Spleen (tissue), 11 donors: ENCODE measurements at regions not wholly inside any gene's neighbourhood (a gene's known extent, or its start where the extent isn't known, plus 50 kb on each side); places are given as distances from the start of the nearest gene placed in this dataset.

Experiments
- DNase-seq: peaks from one replicate; pipeline ENCODE4 v3.0.0-alpha.2; 2020
- H3K27ac ChIP-seq, 8 donors: fragments of 200-600 bp; sonication (generic) in 7 of 8; 1 replicate in 4 of 8; 2 replicates in 4 of 8; pipeline versions ENCODE4 v1.5.0 to v1.8.0; 2016 to 2021; ENCODE audit warnings: inconsistent platforms in 4 of 8, mild to moderate bottlenecking in 4 of 8, moderate library complexity in 1 of 8
- H3K27me3 ChIP-seq, 7 donors: fragments of 200-600 bp; sonication (generic) in 6 of 7; replicated peaks in 1 of 7; 1 replicate in 4 of 7; 2 replicates in 3 of 7; pipeline versions ENCODE4 v1.5.0 to v1.8.0; 2016 to 2021; ENCODE audit warnings: inconsistent platforms in 3 of 7, mild to moderate bottlenecking in 1 of 7
- H3K36me3 ChIP-seq, 6 donors: fragments of 200-600 bp; sonication (generic) in 5 of 6; 1 replicate in 4 of 6; 2 replicates in 2 of 6; pipeline versions ENCODE4 v1.5.0 to v1.8.0; 2016 to 2021; ENCODE audit warnings: inconsistent platforms in 2 of 6
- H3K4me1 ChIP-seq, 6 donors: fragments of 200-600 bp; sonication (generic) in 5 of 6; 1 replicate in 3 of 6; 2 replicates in 3 of 6; pipeline versions ENCODE4 v1.5.0 to v1.8.0; 2016 to 2021; ENCODE audit warnings: inconsistent platforms in 3 of 6
- H3K4me3 ChIP-seq, 8 donors: fragments of 200-600 bp; sonication (generic) in 7 of 8; 1 replicate in 4 of 8; 2 replicates in 4 of 8; pipeline versions ENCODE4 v1.5.0 to v1.8.0; 2016 to 2021; ENCODE audit warnings: inconsistent platforms in 4 of 8, mild to moderate bottlenecking in 4 of 8, moderate library complexity in 2 of 8
- H3K9me3 ChIP-seq, 8 donors: fragments of 200-600 bp; sonication (generic) in 7 of 8; 1 replicate in 4 of 8; 2 replicates in 4 of 8; pipeline versions ENCODE4 v1.5.0 to v1.8.0; 2016 to 2021; ENCODE audit warnings: inconsistent platforms in 4 of 8
- POLR2A ChIP-seq, 3 donors: fragments of 450-650 bp; IDR thresholded peaks; one replicate each; pipeline ENCODE4 v1.5.1; 2017; ENCODE audit warnings: antibody characterized with exemption in 3 of 3, mild to moderate bottlenecking in 1 of 3
- POLR2AphosphoS5 ChIP-seq, 3 donors: sonication (generic); formaldehyde crosslinking; IDR thresholded peaks; one replicate each; pipeline ENCODE4 v1.5.1; 2017; ENCODE audit warnings: antibody characterized with exemption in 3 of 3
- WGBS, 5 donors: extraction: QIAGEN DNeasy Blood & Tissue Kit in 3 of 5; methylation state at CpG; one replicate each; pipeline versions ENCODE4 v1.1.5 to v1.1.7; 2013 to 2018; 5-methylcytosine and 5-hydroxymethylcytosine counted together
- intact Hi-C: fragments of 100-400 bp; cut with DNase I; formaldehyde crosslinking; loops from one replicate; pipeline ENCODE4 v1.15.0; 2023; ENCODE audit warnings: low total_unique reads
- TF ChIP-seq, protein P1 (sequence below), 11 experiments: fragments of 200-600 bp in 7 of 11; fragments of 450-650 bp in 4 of 11; sonication (generic) in 4 of 11; IDR thresholded peaks in 8 of 11; conservative IDR thresholded peaks in 3 of 11; 1 replicate in 7 of 11; 2 replicates in 4 of 11; pipeline versions ENCODE4 v1.4.0 to v1.8.0; 2016 to 2021; ENCODE audit warnings: antibody characterized with exemption in 11 of 11, inconsistent platforms in 4 of 11, mild to moderate bottlenecking in 1 of 11
- donor health status: healthy with polysubstance abuse.
- donor health status: DM: no; HTN: no; CAD: no; lungs with moderate emphysema.
- donor health status: DM: no; HTN: no; CAD: no.
- donor health status: Bipolar disorder and iron deficiency.
- donor health status: healthy.
- donor health status: DM: no; HTN: no; CAD: no.
- donor health status: DM: yes; HTN: yes; CAD: no.

DNA sequence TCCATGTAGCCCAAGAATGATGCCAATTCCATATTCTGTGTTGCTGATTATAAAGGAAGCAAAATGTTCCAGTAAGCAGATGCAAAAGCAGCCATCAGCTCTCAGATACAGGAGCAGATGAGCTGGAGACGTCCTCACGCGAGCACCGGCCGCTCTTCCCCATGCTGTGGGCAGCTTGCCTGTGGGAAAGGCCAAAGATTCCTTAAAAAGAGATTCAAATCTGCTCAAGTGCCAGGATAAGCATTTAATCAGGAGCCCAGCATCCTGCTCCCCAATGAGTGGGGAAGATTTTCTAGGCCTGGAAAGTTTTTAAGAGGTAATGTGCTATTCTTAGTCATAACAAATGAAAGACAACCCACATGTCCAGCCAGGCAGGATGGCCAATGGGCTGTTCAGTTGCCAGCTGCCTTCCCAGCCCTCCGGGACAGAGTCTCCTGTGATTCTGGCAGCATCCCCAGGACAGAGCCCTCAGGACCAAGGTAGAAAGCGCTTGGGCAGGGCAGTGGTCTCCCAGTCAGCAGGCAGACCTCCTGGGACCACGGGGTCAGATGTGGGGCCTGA lies 108.2 kb upstream of the TMPRSS2 start:
- H3K4me3 ChIP-seq, result no peak overlapping the region
- no peaks in the 10 kb centered on the region for H3K36me3 ChIP-seq
- DNase-seq, result no peak
- 68 to 84% (median 79%) methylated on average over 5 to 8 of the region's 8 CpGs for WGBS, 5 donors
- H3K27ac ChIP-seq, result no peak overlapping the region
- H3K4me1 ChIP-seq, result peaks cover 0 to 7% (median 0%) of the 10 kb centered on the region in 6 donors
- peaks cover 0 to 41% (median 0%) of the 10 kb centered on the region in 7 donors for H3K27me3 ChIP-seq
- intact Hi-C loops, result no loop called here
- TF ChIP-seq, protein P1, sequence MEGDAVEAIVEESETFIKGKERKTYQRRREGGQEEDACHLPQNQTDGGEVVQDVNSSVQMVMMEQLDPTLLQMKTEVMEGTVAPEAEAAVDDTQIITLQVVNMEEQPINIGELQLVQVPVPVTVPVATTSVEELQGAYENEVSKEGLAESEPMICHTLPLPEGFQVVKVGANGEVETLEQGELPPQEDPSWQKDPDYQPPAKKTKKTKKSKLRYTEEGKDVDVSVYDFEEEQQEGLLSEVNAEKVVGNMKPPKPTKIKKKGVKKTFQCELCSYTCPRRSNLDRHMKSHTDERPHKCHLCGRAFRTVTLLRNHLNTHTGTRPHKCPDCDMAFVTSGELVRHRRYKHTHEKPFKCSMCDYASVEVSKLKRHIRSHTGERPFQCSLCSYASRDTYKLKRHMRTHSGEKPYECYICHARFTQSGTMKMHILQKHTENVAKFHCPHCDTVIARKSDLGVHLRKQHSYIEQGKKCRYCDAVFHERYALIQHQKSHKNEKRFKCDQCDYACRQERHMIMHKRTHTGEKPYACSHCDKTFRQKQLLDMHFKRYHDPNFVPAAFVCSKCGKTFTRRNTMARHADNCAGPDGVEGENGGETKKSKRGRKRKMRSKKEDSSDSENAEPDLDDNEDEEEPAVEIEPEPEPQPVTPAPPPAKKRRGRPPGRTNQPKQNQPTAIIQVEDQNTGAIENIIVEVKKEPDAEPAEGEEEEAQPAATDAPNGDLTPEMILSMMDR (IDR thresholded peaks at IDR 0.05 in 8 of 11, conservative IDR thresholded peaks at IDR 0.05 in 3 of 11), result no peak
- H3K9me3 ChIP-seq, result no peaks in the 10 kb centered on the region

DNA sequence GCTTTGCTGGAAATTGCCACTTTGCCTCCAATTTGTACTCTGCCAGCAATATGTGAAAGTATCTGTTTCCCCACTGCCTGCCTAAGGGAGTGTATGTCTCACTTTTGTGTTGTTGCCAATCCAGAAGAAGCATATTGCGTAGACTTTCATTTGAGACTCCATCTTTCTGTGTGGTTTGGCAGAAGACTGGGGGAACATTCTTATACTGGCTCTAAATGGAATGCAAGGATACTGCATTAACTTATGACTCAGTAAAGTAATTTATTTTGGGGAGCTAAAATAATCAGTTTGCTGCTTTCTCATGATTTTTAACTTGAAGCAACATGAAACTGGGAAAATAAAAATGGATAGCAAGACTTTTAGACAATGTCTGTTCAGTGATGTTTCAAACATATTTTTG lies 107.7 kb upstream of the TMPRSS2 start:
- Histone ChIP-seq H3K4me1 (peaks cover 0 to 7% (median 0%) of the 10 kb centered on the region in 6 donors), H3K4me3 (no peak overlapping the region), H3K9me3 (no peaks in the 10 kb centered on the region), H3K27ac (no peak overlapping the region), H3K27me3 (peaks cover 0 to 41% (median 0%) of the 10 kb centered on the region in 7 donors), H3K36me3 (no peaks in the 10 kb centered on the region)
- WGBS, 5 donors, result 89 to 98% (median 95%) methylated on average over 1 of the region's 1 CpG
- no peak for DNase-seq
- intact Hi-C loops, result no loop called here
- TF ChIP-seq, protein P1 (IDR thresholded peaks at IDR 0.05 in 8 of 11, conservative IDR thresholded peaks at IDR 0.05 in 3 of 11), result no peak
- TF ChIP-seq POLR2A (IDR thresholded peaks at IDR 0.05) (no peak), POLR2AphosphoS5 (IDR thresholded peaks at IDR 0.05) (no peak)

- TF ChIP-seq POLR2A (IDR thresholded peaks at IDR 0.05) (no peak), POLR2AphosphoS5 (IDR thresholded peaks at IDR 0.05) (no peak)
- TF ChIP-seq, protein P1 (IDR thresholded peaks at IDR 0.05 in 8 of 11, conservative IDR thresholded peaks at IDR 0.05 in 3 of 11), result no peak
- Histone ChIP-seq H3K4me1 (peaks cover 0 to 7% (median 0%) of the 10 kb centered on the region in 6 donors), H3K27ac (no peak overlapping the region), H3K36me3 (no peaks in the 10 kb centered on the region), H3K9me3 (no peaks in the 10 kb centered on the region), H3K27me3 (peaks cover 0 to 41% (median 0%) of the 10 kb centered on the region in 7 donors), H3K4me3 (no peak overlapping the region)
- DNase-seq, result no peak
- WGBS, 5 donors, result 74 to 82% (median 77%) methylated on average over 12 of the region's 12 CpGs
- intact Hi-C loops, result no loop called here
Observed at GRCh38 chr21:41614511-41614910, 106.6 kb upstream of the TMPRSS2 start.

- 87 to 94% (median 89%) methylated on average over 19 of the region's 19 CpGs for WGBS, 5 donors
- peaks cover 0 to 7% (median 0%) of the 10 kb centered on the region in 6 donors for H3K4me1 ChIP-seq
- no peak for DNase-seq
- no peak overlapping the region for H3K4me3 ChIP-seq
- H3K27ac ChIP-seq, result no peak overlapping the region
- intact Hi-C loops, result no loop called here
- H3K27me3 ChIP-seq, result peaks cover 0 to 49% (median 0%) of the 10 kb centered on the region in 7 donors
- H3K36me3 ChIP-seq, result no peaks in the 10 kb centered on the region
- no peaks in the 10 kb centered on the region for H3K9me3 ChIP-seq
- no peak for TF ChIP-seq POLR2AphosphoS5 (IDR thresholded peaks at IDR 0.05)
- TF ChIP-seq, protein P1 (IDR thresholded peaks at IDR 0.05 in 8 of 11, conservative IDR thresholded peaks at IDR 0.05 in 3 of 11), result no peak
- TF ChIP-seq POLR2A (IDR thresholded peaks at IDR 0.05), result no peak
Observed at GRCh38 chr21:41613533-41613909, 105.6 kb upstream of the TMPRSS2 start.
